ENCODE measurements at regions not wholly inside any gene's neighbourhood (a gene's known extent, or its start where the extent isn't known, plus 50 kb on each side); places are given as distances from the start of the nearest gene placed in this dataset.

DNA sequence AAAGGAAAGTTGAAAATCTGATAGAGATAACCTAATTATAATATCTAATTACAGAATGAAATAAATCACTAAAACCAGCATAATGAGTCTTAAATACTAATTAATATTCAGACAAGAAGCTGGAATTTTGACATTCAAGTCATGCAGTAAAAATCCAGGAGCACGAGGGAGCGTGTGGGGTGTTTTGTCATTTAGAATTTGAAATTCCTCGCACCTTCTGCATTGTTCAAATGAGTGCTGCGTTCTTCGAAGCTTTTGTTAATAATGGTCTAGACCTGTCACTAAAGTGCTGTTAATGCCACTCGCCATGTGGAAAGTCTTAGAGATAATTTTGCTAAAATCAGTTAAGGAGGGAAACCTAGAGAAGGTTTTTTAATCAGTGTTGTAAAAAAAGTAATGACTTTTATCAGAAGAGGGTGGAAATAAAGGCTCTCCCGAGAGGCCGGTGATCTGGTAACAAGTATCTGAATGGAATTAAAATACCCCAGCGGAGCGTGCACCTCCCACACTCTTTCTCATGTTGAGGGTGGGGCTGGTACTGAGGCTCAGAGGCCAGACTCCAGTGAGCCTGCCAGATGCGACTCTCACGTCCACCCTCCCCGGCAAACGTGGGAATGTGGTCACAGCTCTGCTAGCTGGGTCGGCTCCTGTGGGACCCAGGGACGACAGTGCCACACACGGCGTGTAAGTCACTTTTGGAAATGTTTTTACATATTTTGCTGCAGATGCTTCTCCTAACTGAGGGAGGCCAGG is 69.4 kb upstream of the MYT1L start:
- no peak for TF ChIP-seq CTCF (IDR thresholded peaks at IDR 0.05)
- peaks cover 52% of the 10 kb centered on the region for H3K9me3 Mint-ChIP-seq
- no peaks in the 10 kb centered on the region for H3K36me3 Mint-ChIP-seq (ENCODE audit: low read depth)
- no peak for DNase-seq
- H3K4me1 Mint-ChIP-seq (ENCODE audit: low read depth) = no peaks in the 10 kb centered on the region
- no peak overlapping the region for H3K4me3 Mint-ChIP-seq
- no peak overlapping the region for H3K27ac Mint-ChIP-seq
- H3K27me3 Mint-ChIP-seq (ENCODE audit: insufficient read depth) = no peaks in the 10 kb centered on the region

- Mint-ChIP-seq H3K27me3 (ENCODE audit: insufficient read depth) (no peaks in the 10 kb centered on the region), H3K27ac (no peak overlapping the region), H3K4me3 (no peak overlapping the region), H3K4me1 (ENCODE audit: low read depth) (no peaks in the 10 kb centered on the region), H3K36me3 (ENCODE audit: low read depth) (peaks cover 5% of the 10 kb centered on the region; the same call in 1 of the 2 replicates), H3K9me3 (peaks cover 57% of the 10 kb centered on the region)
- DNase-seq = no peak
- no peak for TF ChIP-seq CTCF (IDR thresholded peaks at IDR 0.05)
Measured at GRCh38 chr2:2399396-2399795, 68.3 kb upstream of the MYT1L start.

- H3K27ac Mint-ChIP-seq = no peak overlapping the region
- no peak for DNase-seq
- no peaks in the 10 kb centered on the region for H3K27me3 Mint-ChIP-seq (ENCODE audit: insufficient read depth)
- no peak overlapping the region for H3K4me3 Mint-ChIP-seq
- H3K9me3 Mint-ChIP-seq = peaks cover 70% of the 10 kb centered on the region
- no peak for TF ChIP-seq CTCF (IDR thresholded peaks at IDR 0.05)
- no peaks in the 10 kb centered on the region for H3K4me1 Mint-ChIP-seq (ENCODE audit: low read depth)
- H3K36me3 Mint-ChIP-seq (ENCODE audit: low read depth) = peaks cover 14% of the 10 kb centered on the region; the same call in 1 of the 2 replicates
Measured at GRCh38 chr2:2392332-2392731, 61.3 kb upstream of the MYT1L start.

GRCh38 chr2:2389215-2389614 is 58.1 kb upstream of the MYT1L start:
- H3K27me3 Mint-ChIP-seq (ENCODE audit: insufficient read depth) = no peaks in the 10 kb centered on the region
- peaks cover 9% of the 10 kb centered on the region; the same call in 1 of the 2 replicates for H3K36me3 Mint-ChIP-seq (ENCODE audit: low read depth)
- H3K9me3 Mint-ChIP-seq = peaks cover 68% of the 10 kb centered on the region
- H3K4me1 Mint-ChIP-seq (ENCODE audit: low read depth) = no peaks in the 10 kb centered on the region
- no peak overlapping the region for H3K4me3 Mint-ChIP-seq
- no peak for DNase-seq
- H3K27ac Mint-ChIP-seq = no peak overlapping the region
- no peak for TF ChIP-seq CTCF (IDR thresholded peaks at IDR 0.05)

Data from HFFc6 (cell line).